ENCODE measurements at regions not wholly inside any gene's neighbourhood (a gene's known extent, or its start where the extent isn't known, plus 50 kb on each side); places are given as distances from the start of the nearest gene placed in this dataset.

GRCh38 chr10:94225589-94225988, 137.2 kb downstream of the NOC3L start:
- TF ChIP-seq POLR2A (IDR thresholded peaks at IDR 0.05; ENCODE audit: low read length) (no peak), GATA1 (IDR thresholded peaks at IDR 0.05; ENCODE audit: low read depth, low read length) (no peak)

All from erythroblast (primary cell).